Vagina (tissue), 2 donors: ENCODE measurements at regions not wholly inside any gene's neighbourhood (a gene's known extent, or its start where the extent isn't known, plus 50 kb on each side); places are given as distances from the start of the nearest gene placed in this dataset.

Experiments used
- DNase-seq, 2 donors: peaks; one replicate each; pipeline ENCODE4 v3.0.0-alpha.2; 2017; ENCODE audit errors: extremely low spot score in 2 of 2
- H3K27ac ChIP-seq: fragments of 200-600 bp; sonication (generic); one replicate; pipeline ENCODE4 v1.5.1; 2019
- H3K27me3 ChIP-seq: fragments of 200-600 bp; sonication (generic); one replicate; pipeline ENCODE4 v1.5.1; 2019
- H3K36me3 ChIP-seq, 2 donors: fragments of 200-600 bp; sonication (generic); one replicate each; pipeline ENCODE4 v1.5.1; 2017 to 2019
- H3K4me1 ChIP-seq: fragments of 200-600 bp; sonication (generic); one replicate; pipeline ENCODE4 v1.5.1; 2019
- H3K4me3 ChIP-seq, 2 donors: fragments of 200-600 bp; sonication (generic); 1 replicate in 1 of 2; 2 replicates in 1 of 2; pipeline ENCODE4 v1.5.1; 2016 to 2019
- H3K9me3 ChIP-seq: fragments of 200-600 bp; sonication (generic); one replicate; pipeline ENCODE4 v1.5.1; 2019
- CTCF ChIP-seq, 3 experiments: fragments of 450-650 bp in 2 of 3; fragments of 200-600 bp in 1 of 3; sonication (generic) in 1 of 3; IDR thresholded peaks; one replicate each; pipeline ENCODE4 v1.5.1; 2017 to 2019; ENCODE audit warnings: antibody characterized with exemption in 3 of 3, mild to moderate bottlenecking in 2 of 3, moderate library complexity in 2 of 3
- POLR2A ChIP-seq, 2 donors: fragments of 450-650 bp; IDR thresholded peaks; one replicate each; pipeline ENCODE4 v1.6.1; 2017; ENCODE audit warnings: antibody characterized with exemption in 2 of 2, mild to moderate bottlenecking in 2 of 2, moderate library complexity in 2 of 2
- POLR2AphosphoS5 ChIP-seq, 2 donors: sonication (generic); formaldehyde crosslinking; IDR thresholded peaks; one replicate each; pipeline ENCODE4 v1.9.0; 2017; ENCODE audit warnings: antibody characterized with exemption in 2 of 2, mild to moderate bottlenecking in 2 of 2, low read depth in 1 of 2; ENCODE audit not compliant: insufficient read depth in 1 of 2
- intact Hi-C: fragments of 100-400 bp; cut with DNase I; formaldehyde crosslinking; loops from one replicate; pipeline ENCODE4 v1.15.1; 2023

GRCh38 chr13:86562866-86563265, 763.6 kb upstream of the SLITRK6 start:
- H3K9me3 ChIP-seq: no peaks in the 10 kb centered on the region
- no peak overlapping the region for H3K27ac ChIP-seq
- intact Hi-C loops: no loop called here
- no peak for DNase-seq
- TF ChIP-seq POLR2AphosphoS5 (IDR thresholded peaks at IDR 0.05; ENCODE audit: insufficient read depth in 1 of 2, low read depth in 1 of 2) (no peak), CTCF (IDR thresholded peaks at IDR 0.05) (no peak), POLR2A (IDR thresholded peaks at IDR 0.05) (no peak)
- H3K36me3 ChIP-seq: no peaks in the 10 kb centered on the region
- H3K27me3 ChIP-seq: no peaks in the 10 kb centered on the region
- no peaks in the 10 kb centered on the region for H3K4me1 ChIP-seq
- no peak overlapping the region for H3K4me3 ChIP-seq

GRCh38 chr13:86563308-86563707, 764.1 kb upstream of the SLITRK6 start:
- no peaks in the 10 kb centered on the region for H3K9me3 ChIP-seq
- intact Hi-C loops: no loop called here
- TF ChIP-seq CTCF (IDR thresholded peaks at IDR 0.05) (no peak), POLR2AphosphoS5 (IDR thresholded peaks at IDR 0.05; ENCODE audit: insufficient read depth in 1 of 2, low read depth in 1 of 2) (no peak), POLR2A (IDR thresholded peaks at IDR 0.05) (no peak)
- H3K27ac ChIP-seq: no peak overlapping the region
- no peaks in the 10 kb centered on the region for H3K27me3 ChIP-seq
- H3K4me1 ChIP-seq: no peaks in the 10 kb centered on the region
- H3K36me3 ChIP-seq: no peaks in the 10 kb centered on the region
- H3K4me3 ChIP-seq: no peak overlapping the region
- no peak for DNase-seq

GRCh38 chr13:86567119-86567518, 767.9 kb upstream of the SLITRK6 start:
- TF ChIP-seq CTCF (IDR thresholded peaks at IDR 0.05) (no peak), POLR2A (IDR thresholded peaks at IDR 0.05) (no peak), POLR2AphosphoS5 (IDR thresholded peaks at IDR 0.05; ENCODE audit: insufficient read depth in 1 of 2, low read depth in 1 of 2) (no peak)
- no peaks in the 10 kb centered on the region for H3K27me3 ChIP-seq

GRCh38 chr13:86569119-86569518, 769.9 kb upstream of the SLITRK6 start:
- Histone ChIP-seq H3K4me1 (no peaks in the 10 kb centered on the region), H3K27ac (no peak overlapping the region), H3K4me3 (no peak overlapping the region), H3K36me3 (no peaks in the 10 kb centered on the region), H3K27me3 (no peaks in the 10 kb centered on the region), H3K9me3 (no peaks in the 10 kb centered on the region)
- TF ChIP-seq POLR2AphosphoS5 (IDR thresholded peaks at IDR 0.05; ENCODE audit: insufficient read depth in 1 of 2, low read depth in 1 of 2) (no peak), POLR2A (IDR thresholded peaks at IDR 0.05) (no peak), CTCF (IDR thresholded peaks at IDR 0.05) (no peak)
- intact Hi-C loops: no loop called here
- no peak for DNase-seq

More at GRCh38 chr13:86567119-86567518, 767.9 kb upstream of the SLITRK6 start:
- intact Hi-C loops: no loop called here
- H3K4me1 ChIP-seq: no peaks in the 10 kb centered on the region
- H3K9me3 ChIP-seq: no peaks in the 10 kb centered on the region
- H3K27ac ChIP-seq: no peak overlapping the region
- no peak overlapping the region for H3K4me3 ChIP-seq
- no peaks in the 10 kb centered on the region for H3K36me3 ChIP-seq
- DNase-seq: no peak

GRCh38 chr13:86569974-86570373, 770.8 kb upstream of the SLITRK6 start:
- intact Hi-C loops: no loop called here
- Histone ChIP-seq H3K36me3 (no peaks in the 10 kb centered on the region), H3K27ac (no peak overlapping the region), H3K4me1 (no peaks in the 10 kb centered on the region), H3K27me3 (no peaks in the 10 kb centered on the region), H3K9me3 (no peaks in the 10 kb centered on the region), H3K4me3 (no peak overlapping the region)
- TF ChIP-seq POLR2AphosphoS5 (IDR thresholded peaks at IDR 0.05; ENCODE audit: insufficient read depth in 1 of 2, low read depth in 1 of 2) (no peak), CTCF (IDR thresholded peaks at IDR 0.05) (no peak)
- DNase-seq: no peak
